ENCODE measurements at regions not wholly inside any gene's neighbourhood (a gene's known extent, or its start where the extent isn't known, plus 50 kb on each side); places are given as distances from the start of the nearest gene placed in this dataset.

GRCh38 chr5:73374520-73375190 lies 73.9 kb downstream of the FOXD1 start:
- no peak for DNase-seq (ENCODE audit: low spot score)

- no peak for DNase-seq (ENCODE audit: low spot score)
Measured at GRCh38 chr5:73373814-73374510, 74.6 kb downstream of the FOXD1 start.

- no peak for DNase-seq (ENCODE audit: low spot score)
Measured at GRCh38 chr5:73370640-73371583, 77.7 kb downstream of the FOXD1 start.

GRCh38 chr5:73370095-73370494 lies 78.5 kb downstream of the FOXD1 start:
- DNase-seq (ENCODE audit: low spot score): no peak

- no peak for DNase-seq (ENCODE audit: low spot score)
Measured at GRCh38 chr5:73369278-73369677, 79.3 kb downstream of the FOXD1 start.

- no peak for DNase-seq (ENCODE audit: low spot score)
Measured at GRCh38 chr5:73367650-73368049, 80.9 kb downstream of the FOXD1 start.

- no peak for DNase-seq (ENCODE audit: low spot score)
Measured at GRCh38 chr5:73365990-73366667, 82.4 kb downstream of the FOXD1 start.

GRCh38 chr5:73365301-73365853 lies 83.2 kb downstream of the FOXD1 start:
- DNase-seq (ENCODE audit: low spot score): no peak

GRCh38 chr5:73363911-73364730 lies 84.5 kb downstream of the FOXD1 start:
- DNase-seq (ENCODE audit: low spot score): no peak

GRCh38 chr5:73359395-73359794 lies 89.2 kb downstream of the FOXD1 start:
- DNase-seq (ENCODE audit: low spot score): no peak

GRCh38 chr5:73358366-73358765 lies 90.2 kb downstream of the FOXD1 start:
- DNase-seq (ENCODE audit: low spot score): no peak

GRCh38 chr5:73357576-73357975 lies 91.0 kb downstream of the FOXD1 start:
- no peak for DNase-seq (ENCODE audit: low spot score)

GRCh38 chr5:73355108-73355507 lies 93.5 kb downstream of the FOXD1 start:
- DNase-seq (ENCODE audit: low spot score): no peak

- no peak for DNase-seq (ENCODE audit: low spot score)
Measured at GRCh38 chr5:73354406-73354805, 94.2 kb downstream of the FOXD1 start.

GRCh38 chr5:73352649-73353230 lies 95.8 kb downstream of the FOXD1 start:
- DNase-seq (ENCODE audit: low spot score): no peak

- no peak for DNase-seq (ENCODE audit: low spot score)
Measured at GRCh38 chr5:73352243-73352642, 96.3 kb downstream of the FOXD1 start.

GRCh38 chr5:73351593-73351992 lies 97.0 kb downstream of the FOXD1 start:
- no peak for DNase-seq (ENCODE audit: low spot score)

- no peak for DNase-seq (ENCODE audit: low spot score)
Measured at GRCh38 chr5:73346878-73347408, 101.6 kb downstream of the FOXD1 start.

- no peak for DNase-seq (ENCODE audit: low spot score)
Measured at GRCh38 chr5:73344835-73345234, 103.7 kb downstream of the FOXD1 start.

- DNase-seq (ENCODE audit: low spot score): no peak
Measured at GRCh38 chr5:73339711-73340110, 108.9 kb downstream of the FOXD1 start.

Measured in D341Med (cell line).